ENCODE measurements at regions not wholly inside any gene's neighbourhood (a gene's known extent, or its start where the extent isn't known, plus 50 kb on each side); places are given as distances from the start of the nearest gene placed in this dataset.

- no peak for DNase-seq
Observed at GRCh38 chr15:97410897-97411575, 549.5 kb upstream of the ARRDC4 start.

DNA sequence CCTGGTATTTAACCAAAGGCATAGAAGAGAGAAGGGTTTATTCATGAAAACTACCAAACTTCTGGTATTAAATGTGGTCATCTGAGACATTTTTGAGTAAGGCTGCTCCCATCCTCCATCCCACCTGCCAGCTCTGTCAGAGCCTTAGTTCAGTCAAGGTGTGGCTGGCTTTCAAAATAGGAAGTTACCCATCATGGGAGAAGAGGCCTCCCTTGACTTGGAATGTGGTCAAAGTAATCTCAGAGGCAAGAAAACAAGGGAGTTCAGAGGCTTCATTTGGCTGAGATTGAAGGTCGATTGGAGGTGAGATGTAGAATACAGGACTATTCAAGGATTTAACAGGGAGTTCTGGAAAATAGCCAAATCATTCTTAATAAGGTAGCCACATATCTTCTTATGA lies 540.4 kb upstream of the ARRDC4 start:
- DNase-seq = no peak

DNA sequence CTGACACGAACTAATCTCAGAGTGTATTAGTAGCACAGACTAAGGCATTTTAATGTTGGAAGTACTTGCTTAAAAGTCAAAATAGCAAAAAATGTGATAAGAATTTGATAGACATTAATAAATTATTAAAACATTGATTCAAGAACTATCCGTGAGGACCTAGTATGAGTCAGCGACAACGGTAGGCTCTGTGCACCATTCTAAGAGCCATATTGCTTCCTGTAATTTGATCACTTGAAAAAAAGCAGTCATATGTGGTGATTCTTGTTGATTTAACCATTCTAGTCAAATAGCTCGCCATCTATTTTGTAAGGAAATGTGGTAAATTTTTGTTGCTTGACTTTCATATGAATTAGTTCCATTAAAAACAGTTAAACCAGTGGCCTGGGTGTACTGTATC lies 534.9 kb upstream of the ARRDC4 start:
- DNase-seq = no peak

DNA sequence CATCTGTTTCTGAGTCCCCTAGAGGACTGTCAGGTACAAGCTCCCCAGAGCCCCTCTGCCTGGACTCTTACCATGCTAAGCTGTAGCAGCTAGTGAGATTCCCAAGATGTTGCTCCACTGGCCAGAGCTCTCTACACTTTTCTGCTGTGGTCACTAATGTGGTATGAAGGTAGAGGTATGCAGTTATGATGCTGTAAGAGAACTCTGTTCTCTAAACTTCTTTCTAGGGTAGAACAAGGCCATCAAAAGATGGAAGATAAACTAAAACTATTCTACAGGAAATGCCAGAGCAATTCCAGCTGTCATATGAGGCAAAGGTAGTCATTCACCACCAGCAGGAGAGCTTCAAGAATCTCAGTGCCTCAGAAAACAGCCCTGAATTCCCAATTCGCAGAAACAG lies 517.4 kb upstream of the ARRDC4 start:
- no peak for DNase-seq

GRCh38 chr15:97446138-97446537 lies 514.4 kb upstream of the ARRDC4 start:
- no peak for DNase-seq

DNA sequence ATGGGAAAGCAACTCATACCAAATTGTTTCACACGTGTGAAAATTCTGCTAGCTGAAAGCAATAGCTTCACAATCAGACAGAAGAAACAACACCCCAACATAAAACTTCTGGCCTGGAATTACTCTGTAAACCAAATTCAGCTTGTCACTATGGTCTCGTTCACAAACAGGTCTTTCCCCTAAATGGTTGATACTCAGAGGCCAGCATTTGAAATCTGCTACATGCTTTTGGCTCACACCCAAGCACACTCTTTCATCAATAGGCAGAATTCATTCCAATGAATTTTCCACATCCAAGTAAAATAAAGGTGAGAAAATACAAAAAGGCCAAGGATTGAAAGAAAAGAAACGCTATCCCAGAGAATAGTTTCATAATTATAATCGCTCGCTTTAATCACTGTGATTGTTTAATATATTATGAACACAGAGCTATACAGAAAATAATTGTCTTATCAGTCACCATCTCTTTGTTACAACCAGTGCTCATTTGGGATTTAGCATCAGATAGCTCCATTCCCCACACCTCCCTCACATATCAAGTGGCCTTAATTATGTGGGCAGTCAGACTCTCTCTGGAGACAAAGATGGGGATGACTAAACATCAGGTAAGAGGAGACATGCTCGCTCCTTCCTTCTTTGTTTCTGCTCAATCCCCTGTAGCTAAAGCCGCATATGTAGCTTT lies 503.8 kb upstream of the ARRDC4 start:
- DNase-seq = no peak

DNA sequence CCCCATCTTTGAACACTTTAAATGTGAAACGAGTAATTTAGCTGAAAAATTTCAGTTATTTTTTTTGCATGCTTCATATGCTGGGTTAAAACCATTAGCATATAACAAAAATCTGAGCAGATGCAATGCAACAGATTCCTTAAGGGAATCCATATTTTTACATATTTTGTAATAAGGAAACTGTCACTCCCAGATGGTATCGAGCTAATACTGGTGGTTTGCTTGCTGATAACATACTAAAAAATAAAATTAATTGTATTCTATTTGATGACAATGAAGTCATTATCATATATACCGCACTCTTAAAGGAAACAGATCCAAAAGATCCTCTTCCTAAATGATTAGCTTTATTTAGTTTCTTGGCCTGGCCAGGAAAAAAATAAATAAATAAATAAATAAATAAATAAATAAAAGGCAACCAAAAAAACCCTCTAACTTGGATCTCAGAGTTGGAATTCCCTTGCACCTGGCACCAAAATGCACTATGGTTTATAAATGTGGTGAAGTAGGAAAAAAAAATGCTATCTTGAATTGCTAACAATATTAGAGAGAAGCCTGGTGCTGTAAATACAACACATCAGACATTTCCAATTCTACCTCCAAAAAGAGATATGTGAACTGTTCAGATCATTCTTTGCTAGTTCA lies 503.2 kb upstream of the ARRDC4 start:
- DNase-seq = no peak

DNA sequence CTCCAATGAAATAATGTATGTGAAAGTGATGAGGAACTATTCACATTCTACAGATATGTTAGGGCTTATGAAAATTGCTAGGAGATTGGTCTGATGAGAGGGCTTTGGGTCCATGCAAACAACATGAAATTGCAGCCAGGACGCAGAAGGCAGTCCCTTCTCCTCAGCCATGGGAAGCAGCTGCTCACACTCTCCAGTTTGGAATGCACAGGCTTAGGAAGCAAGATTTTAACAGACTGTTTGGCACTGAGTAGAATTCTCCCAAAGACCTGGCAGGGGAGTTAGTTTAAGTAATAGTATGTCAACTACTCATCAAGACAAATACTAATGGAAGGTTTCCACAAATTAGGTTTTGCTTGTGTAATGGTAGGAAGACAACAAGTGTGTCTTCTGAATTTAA lies 500.7 kb upstream of the ARRDC4 start:
- no peak for DNase-seq

DNA sequence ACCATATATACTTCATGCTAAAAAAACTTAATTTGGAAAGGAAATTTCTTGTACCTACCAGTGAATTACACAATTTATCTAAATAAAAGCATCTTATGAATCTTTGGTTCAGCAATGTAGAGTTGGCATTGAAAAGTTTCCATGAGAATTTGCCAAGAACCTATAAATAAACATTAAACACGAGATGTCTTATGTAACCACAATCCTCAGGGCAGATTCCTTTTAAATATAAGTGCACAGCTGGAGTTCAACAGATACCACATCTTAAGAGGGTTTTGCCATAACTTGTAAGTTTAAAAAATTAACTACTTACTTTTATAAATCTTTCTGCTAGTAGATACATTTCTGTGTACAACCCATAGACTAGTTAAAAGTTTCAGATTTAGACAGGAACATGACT lies 499.3 kb upstream of the ARRDC4 start:
- DNase-seq = no peak

GRCh38 chr15:97463696-97464095 lies 496.8 kb upstream of the ARRDC4 start:
- DNase-seq = no peak

GRCh38 chr15:97470417-97470816 lies 490.1 kb upstream of the ARRDC4 start:
- DNase-seq = no peak

- no peak for DNase-seq
Observed at GRCh38 chr15:97473627-97474026, 486.9 kb upstream of the ARRDC4 start.

DNA sequence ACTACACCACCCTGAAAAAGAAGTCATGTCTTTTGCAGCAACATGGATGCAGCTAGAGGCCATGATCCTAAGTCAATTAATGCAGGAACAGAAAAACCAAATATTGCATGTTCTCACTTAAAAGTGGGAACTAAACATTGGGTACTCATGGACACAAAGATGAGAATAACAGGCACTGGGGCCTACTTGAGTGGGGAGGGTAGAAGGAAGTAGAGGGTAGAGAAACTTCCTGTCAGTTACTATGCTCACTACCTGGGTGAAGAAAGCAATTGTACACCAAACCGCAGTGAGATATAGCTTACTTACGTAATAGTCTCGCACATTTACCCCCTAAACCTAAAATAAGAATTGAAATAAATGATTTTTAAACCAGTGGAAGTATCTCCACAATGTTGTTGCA lies 480.5 kb upstream of the ARRDC4 start:
- no peak for DNase-seq

- DNase-seq = no peak
Observed at GRCh38 chr15:97482521-97482920, 478.0 kb upstream of the ARRDC4 start.

DNA sequence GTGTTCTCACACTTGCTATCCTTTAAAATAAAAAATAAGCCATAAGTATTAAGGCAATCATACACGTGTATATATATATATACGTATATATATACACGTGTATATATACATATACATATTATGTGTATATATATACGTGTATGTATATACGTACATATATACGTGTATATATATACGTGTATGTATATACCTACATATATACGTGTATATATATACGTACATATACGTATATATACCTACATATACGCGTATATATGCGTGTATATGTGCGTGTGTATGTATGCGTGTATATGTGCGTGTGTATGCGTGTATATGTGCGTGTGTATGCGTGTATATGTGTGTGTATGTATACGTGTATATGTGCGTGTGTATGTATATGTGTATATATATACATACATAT lies 477.3 kb upstream of the ARRDC4 start:
- no peak for DNase-seq

- DNase-seq = no peak
Observed at GRCh38 chr15:97490429-97490828, 470.1 kb upstream of the ARRDC4 start.

- no peak for DNase-seq
Observed at GRCh38 chr15:97501291-97501690, 459.2 kb upstream of the ARRDC4 start.

- no peak for DNase-seq
Observed at GRCh38 chr15:97502038-97502437, 458.5 kb upstream of the ARRDC4 start.

DNA sequence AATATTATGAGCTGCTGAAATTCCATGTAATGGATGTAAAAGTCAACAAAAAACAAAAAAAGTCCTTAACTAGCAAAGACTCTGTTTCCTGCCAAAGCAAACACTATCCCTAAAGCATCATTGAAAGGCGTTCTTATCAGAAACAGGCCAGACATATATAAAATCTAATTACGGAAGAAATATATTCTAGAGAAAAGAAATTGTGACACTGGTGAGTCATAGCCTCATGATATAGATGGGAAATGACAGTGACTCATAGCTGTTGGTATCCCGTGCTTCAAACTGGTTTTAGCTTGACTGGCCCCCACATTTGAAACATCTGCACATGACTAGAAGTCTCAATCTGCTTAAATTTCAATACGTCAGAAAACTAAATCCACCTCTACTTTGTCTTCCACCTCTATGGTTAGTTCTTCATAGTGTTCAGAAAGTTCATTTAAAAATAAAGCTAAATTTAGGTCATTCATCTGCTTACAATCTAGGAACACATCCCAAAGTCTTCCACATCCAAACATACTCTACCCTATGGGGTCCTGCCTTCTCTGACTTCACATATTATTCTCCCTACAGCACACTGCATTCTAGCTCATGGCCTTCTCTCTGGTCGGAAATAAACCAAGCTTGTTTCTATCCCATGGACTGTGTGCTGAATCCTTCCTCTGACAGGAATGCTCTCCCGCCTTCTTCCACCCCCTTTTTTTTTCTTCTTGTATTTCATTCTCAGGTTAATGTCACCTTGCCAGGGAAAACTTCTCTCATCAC lies 456.3 kb upstream of the ARRDC4 start:
- no peak for DNase-seq

- no peak for DNase-seq
Observed at GRCh38 chr15:97517737-97518136, 442.8 kb upstream of the ARRDC4 start.

- DNase-seq = no peak
Observed at GRCh38 chr15:97520689-97521088, 439.8 kb upstream of the ARRDC4 start.

DNA sequence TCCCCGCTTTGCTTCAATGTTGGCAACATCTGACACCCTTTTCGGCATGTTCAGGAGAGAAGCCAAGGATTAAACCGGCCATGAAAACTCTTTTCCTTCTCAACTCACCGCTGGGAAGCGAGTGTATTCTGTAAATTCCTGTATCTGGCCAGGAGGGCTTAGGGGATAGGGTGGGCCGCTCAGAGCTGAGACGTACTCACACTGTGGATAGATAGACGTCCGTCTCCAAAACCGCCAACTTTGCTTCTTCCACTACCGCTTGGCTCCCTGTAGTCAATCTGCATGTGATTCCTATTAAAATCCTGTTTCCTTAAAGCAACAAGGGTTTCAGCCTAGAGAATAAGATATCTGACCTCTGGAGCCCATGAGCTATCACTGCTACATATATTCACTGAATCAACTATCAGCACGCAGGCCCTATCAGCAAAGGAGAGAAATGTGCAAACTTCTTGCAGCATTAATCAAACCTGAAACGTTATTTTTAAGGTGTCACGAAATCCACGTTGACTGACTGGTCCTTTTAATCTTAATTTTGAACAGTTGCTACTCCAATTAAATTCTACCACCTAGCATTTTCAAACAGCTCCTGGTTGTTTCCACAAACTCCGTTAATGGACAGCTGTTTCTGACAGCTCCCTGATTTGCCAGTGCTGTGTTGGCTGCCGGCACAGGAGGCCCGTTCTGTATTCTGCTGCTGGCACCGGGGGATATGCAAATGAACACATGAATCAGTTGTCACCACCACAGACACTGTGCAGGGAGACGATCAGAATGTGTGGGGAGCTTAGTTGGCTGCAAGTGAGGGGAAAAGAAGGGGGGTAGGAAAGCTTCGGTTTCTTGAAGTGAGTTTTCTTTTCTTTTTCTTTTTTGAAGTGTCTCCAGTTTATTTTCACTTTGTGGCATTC lies 438.9 kb upstream of the ARRDC4 start:
- no peak for DNase-seq

DNA sequence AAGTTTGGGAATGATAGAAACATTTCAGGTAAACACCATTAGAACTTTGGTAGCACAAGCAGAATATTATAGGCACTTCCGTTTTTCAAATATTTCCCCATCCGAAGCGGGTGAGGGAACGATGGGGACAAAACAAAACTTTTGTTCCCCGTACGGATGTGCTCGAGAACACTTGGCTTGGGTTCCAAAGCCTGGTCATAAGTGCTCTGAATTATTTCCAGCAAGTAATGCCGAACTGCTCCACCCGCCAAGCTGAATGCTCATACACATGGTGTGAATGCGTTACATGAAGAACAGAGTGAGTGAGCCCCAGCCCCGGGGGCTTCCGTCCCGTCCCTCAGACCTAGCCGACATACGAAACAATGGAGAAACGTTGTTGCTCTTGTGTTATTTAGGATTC lies 438.2 kb upstream of the ARRDC4 start:
- DNase-seq = no peak

Data from NCI-H187 treated with DMSO at 0.1 percent for 48 hours (cell line).